ENCODE measurements at regions not wholly inside any gene's neighbourhood (a gene's known extent, or its start where the extent isn't known, plus 50 kb on each side); places are given as distances from the start of the nearest gene placed in this dataset.
A peak's percentile ranks its signal among the peaks of the same experiment; 100 is the strongest.
"Not testable (repeated sequence)": the region's sequence is repeated elsewhere in the genome, so short reads cannot be mapped to it uniquely, and the experiment has no call there.

DNA sequence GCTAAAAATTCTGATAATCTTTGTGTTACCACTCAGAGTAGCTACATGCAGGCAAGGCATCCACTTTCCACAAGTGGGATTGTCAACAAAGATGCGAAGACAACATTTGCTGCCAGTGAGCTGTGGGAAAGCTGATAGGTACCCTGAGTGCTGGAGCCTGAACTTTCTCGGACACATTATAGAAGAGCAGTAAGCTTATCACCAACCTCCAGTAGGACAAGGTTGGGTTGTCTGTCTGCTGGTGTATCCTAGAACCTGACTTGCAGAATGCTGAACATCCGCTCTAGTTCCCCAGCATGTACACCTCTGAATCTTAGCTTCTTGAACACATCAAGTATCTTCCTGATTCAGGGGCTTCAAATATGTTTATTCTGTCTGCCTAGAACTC lies 103.8 kb upstream of the PPM1H start:
- FAIRE-seq, result no peak

DNA sequence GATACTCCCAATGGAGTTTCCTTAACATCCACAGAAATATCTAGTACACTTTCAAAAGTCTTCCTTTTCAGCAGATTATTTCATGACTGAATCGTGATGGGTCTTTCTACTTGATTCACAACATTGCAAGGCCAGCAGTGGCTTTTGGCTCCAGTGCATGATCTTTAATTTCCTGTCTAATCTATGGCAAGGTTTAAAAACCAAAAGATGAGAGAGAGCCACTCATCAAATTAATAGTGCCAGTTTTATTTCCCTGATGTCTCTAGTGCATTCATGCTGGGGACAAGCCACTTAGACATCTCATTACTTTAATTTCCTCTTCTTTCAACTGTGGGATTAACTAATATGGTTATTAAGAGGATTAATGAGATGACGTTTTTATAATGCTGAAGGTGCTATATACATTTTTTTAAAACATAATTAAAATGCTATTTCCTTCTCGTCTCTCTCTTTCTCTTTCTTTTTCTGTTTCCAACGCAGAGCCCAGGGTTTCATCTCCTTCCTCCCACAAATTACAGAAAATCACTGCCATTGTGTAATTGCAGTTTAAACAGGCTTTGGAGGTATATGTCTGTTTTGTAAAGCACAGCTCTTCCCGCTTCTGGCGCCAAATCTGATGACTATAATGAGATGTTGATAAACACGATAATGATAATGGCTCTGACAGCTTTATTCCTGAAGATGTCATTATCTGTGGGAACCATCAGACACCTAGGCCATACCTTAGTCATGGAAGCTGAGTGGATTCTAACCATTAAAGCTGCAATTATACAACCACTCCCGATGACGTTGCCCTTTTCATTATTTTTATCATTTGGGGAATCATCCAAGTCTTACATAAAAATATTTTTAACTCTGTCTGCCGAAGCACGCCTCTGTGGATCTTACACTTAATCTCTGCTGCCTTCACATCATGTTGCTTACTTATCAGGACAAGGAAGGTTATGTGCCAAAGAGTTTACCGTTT lies 103.1 kb upstream of the PPM1H start:
- no peak for FAIRE-seq

DNA sequence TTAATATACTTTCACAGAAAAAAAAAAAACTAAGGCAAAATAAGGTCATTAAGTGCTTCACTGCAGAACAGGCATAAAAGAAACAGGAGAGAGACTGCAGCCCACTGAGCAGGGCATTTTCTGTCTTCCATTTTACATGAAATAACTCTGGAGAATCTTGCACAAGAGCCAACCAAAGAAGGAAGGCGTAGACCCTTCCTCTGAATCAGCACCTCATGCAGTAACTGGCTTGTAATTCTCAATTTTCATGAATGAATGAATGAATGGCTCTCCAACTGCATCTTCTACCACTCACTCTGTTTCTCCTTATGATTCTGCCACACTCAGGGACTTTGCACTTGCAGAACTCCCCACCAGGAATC lies 102.0 kb upstream of the PPM1H start:
- FAIRE-seq, result no peak

DNA sequence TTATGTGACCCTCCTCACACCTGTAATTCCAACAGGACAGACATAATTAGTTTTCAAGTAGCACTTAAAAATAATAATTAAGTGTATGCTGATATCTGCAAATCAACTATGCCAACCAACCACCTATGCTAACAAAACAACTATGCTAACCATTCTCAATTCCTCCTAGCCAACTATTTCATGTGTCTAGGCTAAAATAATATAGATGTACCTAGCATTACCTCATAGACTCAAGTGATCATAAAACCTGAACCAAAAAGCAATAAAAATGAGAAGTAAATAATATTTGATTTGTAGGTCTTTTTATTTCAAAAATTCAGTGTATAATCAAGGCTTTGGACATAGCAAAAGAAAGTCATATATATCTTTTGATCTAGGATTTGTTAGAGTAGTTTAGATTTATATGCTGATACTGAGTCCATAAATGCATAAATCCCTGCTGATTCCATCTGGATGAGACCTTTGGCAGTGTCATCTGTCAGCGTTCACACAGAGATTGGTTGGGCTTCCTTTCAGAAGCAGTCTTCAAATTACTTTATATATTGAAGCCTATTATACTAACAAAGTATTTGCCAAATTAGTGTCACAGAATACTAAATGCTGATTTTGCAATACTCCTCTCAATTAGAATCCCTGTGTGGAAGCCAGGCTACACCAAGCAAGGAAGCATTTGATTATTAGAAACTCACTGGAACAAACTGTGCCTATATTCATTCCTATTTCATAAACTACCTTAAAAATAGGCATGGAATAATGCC lies 101.4 kb upstream of the PPM1H start:
- FAIRE-seq, result no peak

DNA sequence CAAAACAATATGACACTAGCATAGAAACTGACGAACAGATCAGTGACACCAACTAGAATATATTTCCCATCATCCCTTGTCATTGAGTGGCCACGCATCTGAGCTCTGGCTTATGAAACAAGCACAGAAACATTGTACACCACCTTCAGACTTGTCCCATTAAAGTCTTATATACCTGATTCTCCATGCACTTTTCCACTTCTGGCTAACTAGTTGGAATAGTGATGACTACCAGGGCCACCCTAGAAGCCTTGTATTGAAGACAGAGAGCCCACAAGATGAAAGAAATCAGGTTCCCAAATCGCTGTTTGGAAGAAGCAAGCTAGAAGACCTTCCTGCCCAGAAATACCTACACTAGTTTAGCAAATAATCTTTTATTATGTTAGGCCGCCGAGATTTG lies 99.7 kb upstream of the PPM1H start:
- no peak for FAIRE-seq

DNA sequence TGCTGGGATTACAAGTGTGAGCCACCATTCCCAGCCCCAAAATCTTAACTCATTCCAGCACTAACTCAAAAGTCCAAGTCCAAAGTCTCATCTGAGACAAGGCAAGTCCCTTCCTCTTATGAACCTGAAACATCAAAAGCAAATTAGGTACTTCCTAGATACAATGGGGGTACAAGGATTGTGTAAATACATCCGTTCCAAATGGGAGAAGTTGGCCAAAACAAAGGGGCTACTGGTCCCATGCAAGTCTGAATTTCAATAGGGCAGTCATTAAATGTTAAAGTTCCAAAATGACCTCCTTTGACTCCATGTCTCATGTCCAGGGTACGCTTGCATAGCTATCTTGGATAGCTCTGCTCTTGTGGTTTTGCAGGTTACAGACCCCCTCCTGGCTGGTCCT lies 94.7 kb upstream of the PPM1H start:
- no peak for FAIRE-seq

DNA sequence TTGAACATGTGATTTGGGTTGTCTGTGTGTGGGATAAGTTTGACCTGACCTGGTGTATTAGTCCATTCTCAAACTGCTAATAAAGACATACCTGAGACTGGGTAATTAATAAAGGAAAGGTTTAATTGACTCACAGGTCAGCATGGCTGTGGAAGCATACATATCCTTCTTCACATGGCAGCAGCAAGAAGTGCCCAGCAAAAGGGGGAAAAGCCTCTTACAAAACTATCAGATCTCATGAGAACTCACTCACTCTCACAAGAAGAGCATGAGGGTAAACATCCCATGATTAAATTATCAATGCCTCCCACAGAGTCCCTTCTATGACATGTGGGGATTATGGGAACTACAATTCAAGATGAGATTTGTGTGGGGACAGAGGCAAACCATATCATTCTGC lies 94.0 kb upstream of the PPM1H start:
- FAIRE-seq, result no peak

DNA sequence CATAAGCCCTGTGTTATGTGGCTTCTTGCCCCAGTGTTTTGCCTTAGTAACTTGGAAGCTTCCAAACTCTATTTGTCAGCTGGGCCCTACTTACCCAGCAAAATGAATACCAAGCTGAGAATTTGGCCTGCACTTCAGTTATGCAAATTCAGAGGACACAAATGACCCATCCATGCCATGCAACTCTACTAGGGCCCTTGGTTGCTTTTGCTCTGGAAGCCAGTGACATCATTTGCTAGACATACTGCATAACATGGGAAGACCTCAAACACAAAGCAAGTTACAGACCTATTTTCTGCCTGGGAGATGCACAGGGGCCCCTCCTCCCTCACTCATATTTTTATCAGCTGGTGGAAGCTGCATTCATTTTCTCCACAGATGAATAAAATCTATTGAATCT lies 90.2 kb upstream of the PPM1H start:
- FAIRE-seq, result no peak

DNA sequence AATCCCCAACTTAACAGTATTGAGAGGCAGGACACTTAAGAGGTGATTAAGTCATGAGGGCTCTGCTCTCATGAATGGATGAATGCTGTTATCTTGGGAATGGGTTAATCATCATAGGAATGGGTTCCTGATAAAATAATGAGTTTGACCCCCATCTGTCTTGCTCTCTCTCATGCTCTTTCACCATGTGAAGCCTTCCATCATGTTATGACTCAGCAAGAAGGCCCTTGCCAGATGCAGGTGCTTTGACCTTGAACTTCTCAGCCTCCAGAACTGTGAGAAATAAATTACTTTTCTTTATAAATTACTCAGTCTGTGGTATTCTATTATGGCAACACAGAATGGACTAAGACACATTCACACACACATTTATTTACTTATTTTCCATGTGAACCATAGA lies 89.0 kb upstream of the PPM1H start:
- no peak for FAIRE-seq

DNA sequence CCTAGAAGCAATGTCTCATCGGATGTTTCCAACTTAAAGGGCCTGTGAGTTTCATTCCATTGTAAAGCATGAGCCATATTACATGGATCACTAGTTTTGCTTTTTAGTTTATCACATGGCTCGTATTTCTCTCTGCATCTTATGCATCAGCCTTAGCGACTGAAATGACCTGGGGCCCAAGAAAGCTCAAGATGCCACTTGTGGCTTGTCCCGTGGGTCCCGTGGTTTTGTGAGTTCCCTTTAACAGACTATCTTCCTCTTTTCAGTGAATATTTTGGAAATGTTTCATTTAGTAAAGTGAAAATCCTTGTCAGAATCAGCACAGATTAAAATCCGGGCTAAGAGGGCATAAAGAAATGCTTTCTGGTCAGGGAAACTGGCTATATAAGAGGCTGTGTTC lies 86.2 kb upstream of the PPM1H start:
- no peak for FAIRE-seq

DNA sequence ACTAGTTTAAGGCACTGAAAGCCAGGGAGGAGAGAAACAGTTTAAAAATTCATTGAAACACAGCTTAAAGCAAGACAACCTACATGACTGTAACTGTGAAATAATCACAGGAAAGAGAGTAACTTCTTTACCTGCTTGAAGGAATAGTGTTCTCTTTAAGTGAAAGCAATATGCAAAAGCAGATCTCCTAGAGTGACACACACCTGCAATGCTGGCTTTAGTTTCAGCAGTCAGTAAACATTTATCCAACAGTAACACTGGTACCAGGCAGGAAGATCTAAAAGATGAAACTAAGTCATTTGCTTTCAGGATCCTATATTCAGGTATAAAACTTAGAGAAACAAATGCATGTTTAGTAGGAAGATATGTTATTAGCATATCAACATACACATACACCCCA lies 85.3 kb upstream of the PPM1H start:
- FAIRE-seq, result no peak

DNA sequence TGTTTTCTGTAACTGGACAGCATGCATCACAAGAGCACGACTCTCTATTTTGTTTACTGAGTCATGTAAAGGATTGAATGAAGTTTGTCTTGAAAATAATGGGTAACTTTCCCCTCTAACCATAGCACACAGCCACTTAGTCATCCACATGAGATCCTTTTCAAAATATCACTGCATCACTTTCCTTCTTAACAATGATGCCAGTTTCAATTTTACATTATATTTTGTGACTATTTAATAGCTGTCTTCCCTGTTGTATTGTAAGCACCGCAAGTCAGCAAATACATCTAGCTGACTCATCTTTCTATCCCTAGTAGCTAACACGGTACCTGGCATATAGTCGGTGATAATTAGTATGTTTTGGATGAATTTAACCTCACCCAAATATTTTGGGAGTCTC lies 83.3 kb upstream of the PPM1H start:
- FAIRE-seq, result no peak

DNA sequence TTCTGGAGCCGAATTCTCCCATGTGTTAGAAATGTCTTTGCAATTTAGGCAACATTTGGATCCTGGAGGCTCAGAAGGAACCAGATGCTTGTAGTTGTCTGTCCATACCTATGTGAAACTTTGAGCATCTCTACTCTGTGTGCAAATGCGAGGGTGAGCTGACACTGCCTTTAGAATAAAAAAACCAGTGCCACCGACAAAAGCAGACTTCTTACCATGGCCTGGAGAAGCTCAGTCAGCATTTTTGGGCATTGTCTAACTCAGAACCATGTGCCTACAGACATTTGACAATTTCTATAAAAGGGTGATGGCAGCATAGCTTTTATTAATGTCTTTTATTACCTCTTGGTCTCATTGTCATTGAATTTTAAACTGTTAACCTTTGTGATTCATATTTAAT lies 78.4 kb upstream of the PPM1H start:
- FAIRE-seq, result no peak

DNA sequence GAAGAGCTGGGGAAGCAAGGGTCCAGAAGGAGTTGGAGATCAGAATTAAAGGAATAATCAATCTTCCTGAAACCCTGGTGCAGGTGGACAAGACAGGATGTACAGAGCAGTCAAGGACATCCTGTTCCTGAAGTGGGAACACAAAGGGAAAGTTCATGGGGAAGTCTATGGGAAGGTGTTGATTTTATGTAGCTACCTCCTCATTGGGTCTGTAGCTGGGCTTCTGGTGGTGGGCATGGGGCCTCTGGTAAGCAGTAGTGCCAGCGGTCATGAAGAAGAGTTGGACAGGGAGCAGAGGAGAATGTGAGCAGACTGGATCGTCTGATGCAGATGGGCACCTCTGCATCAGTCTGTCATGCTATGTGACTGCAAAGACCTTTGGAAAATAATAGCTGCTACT lies 75.7 kb upstream of the PPM1H start:
- FAIRE-seq, result no peak

DNA sequence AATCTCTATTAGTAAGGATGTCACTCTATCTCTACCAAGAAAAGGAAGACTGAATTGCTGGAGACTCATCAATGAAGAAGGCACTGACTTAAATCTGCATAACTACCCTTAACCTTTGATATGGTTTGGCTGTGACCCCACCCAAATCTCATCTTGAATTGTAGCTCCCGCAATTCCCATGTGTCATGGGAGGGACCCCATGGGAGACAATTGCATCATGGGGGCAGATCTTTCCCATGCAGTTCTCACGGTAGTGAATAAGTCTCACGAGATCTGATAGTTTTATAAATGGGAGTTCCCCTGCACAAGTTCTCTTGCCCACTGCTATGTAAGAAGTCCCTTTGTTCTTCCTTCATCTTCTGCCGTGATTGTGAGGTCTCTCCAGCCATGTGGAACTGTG lies 73.4 kb upstream of the PPM1H start:
- no peak for FAIRE-seq

DNA sequence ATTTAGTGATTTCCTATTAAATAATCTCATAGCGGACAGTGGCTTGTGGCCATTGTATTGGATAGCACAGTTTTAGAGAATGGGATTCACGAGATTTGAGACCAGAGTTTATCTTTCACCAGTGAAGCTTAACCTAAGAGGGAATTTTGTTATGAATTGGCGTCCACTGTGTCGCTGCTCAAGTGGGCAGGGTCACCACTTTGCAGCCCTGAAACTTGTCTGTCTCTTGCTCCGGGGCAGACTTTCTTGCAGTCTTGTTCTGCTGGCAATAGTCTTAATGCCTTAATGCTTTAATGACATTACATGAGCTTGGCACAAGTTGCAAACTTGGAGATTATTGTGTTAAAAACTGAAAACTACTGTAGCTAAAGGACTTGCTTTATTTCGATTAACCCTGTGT lies 72.8 kb upstream of the PPM1H start:
- no peak for FAIRE-seq

DNA sequence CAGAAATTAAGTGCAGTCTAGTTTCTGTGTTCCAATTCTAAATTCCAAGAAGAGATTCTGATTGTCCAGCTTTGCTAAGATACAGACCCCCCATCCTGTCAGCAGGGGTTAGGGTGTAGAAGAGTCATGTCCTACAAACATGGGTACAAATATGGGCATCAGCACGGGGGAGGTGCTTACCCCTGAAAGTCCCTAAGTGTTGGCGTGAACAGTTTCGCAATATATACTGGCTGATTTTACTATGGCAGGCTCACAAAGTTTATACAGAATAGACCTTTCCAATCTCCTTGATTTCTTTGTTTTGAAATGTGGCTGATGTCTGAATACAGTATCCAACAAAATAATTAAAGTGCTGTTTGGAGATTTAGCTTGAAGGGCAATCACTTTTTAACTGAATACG lies 71.6 kb upstream of the PPM1H start:
- no peak for FAIRE-seq

DNA sequence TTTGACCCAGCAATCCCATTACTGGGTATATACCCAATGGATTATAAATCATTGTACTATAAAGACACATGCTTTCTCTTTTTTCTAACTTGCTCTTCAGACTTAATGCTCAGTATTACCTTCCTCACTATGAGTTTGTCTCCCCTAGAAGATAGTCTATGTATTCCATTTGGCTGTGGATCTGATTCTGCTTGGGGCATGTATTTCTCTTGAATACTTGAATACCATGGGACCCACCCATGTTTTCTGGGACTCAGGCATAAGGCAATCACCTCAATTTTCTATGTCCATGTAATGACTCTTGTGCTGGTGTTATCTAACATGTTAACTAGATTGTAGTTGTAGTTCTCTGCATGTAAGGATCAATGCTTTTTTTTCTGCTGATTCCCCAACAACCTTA lies 70.4 kb upstream of the PPM1H start:
- no peak for FAIRE-seq

DNA sequence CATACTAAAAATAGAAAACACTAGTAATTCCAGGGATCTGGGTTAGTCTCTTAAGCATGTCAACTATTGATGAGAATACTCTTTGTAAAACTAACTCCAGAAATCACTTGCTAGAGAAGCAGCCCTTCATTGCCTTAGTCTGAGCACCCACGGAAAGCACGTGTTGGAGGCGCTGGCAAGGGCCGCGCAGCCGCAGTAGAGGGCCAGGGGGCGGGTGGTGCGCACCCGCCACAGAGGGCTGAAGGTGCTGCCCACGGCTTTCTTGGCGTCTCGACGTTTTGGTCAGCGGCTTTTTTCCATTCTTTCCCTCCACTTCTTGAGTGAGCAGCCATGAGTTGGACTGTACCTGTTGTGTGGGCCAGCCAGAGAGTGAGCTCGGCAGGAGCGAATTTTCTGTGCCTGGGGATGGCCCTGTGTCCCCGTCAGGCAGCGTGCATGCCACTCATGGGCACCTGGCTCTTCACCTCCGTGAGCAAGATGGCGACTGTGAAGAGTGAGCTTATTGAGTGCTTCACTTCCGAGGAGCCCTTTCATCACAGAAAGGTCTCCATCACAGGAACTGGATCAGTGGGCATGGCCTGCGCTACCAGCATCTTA lies 68.4 kb upstream of the PPM1H start:
- no peak for FAIRE-seq

DNA sequence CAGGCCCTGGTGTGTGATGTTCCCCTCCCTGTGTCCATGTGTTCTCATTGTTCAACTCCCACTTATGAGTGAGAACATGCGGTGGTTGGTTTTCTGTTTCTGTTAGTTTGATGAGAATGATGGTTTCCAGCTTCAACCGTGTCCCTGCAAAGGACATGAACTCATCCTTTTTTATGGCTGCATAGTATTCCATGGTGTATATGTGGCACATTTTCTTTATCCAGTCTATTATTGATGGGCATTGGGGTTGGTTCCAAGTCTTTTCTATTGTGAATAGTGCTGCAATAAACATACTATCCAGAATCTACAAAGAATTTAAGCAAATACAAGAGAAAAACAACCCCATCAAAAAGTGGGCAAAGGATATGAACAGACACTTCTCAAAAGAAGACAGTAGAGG lies 67.1 kb upstream of the PPM1H start:
- not testable (repeated sequence) for FAIRE-seq

DNA sequence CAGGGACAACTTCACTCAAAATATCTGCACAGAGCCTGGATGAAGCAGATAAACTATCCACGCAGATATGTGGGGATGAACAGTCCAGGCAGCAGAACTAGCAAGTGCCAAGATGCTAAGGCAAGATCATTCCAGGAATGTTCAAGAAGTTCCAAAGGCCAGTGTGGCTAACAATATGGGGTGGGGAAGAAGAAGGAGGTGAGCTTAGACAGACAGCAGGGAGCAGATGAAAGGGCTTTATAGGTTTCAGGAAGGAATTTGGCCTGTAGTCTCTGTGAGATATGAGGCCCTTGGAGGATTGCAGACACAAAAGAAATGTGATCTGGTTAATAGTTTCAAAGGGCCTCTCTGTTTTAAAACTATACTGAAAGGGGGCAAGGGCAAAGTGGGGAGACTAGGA lies 63.5 kb upstream of the PPM1H start:
- no peak for FAIRE-seq

DNA sequence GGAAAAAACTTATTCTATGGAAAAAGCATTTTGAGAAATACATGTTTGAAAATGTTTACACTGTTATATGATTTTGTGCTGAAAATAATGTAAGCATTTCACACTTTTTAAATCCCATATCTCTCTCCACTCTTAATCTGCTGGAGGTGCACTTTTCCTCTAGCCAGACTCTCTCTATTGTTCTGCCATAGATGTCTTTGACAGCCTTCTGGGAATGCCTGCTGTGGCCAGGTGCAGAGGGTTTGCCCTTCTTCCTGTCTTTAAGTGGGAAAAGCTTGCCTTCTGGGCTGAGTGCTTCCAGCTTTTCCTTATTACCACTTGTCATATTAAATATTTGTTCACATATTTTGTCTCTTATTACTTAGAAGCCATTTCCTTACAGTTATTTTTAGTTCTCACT lies 60.1 kb upstream of the PPM1H start:
- no peak for FAIRE-seq

DNA sequence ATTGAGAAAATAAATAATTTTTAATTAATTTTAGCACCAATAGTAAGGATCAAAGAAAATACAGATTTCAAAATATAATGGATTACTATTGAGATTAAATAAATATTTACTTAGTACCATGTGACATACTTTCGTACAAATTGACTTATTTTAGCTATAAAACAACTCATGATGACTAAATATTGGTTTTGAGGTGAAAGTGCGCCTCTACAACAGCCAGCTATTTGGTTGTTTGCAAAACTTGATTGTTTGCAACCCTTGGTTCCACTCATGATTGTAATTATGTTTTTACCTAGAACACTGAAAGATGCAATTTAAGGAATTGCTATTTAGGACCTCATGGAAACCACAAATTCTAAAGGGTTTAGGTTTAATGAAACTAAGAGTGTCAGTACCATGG lies 51.9 kb upstream of the PPM1H start:
- peak; percentile 90 for FAIRE-seq
